Medulla oblongata (tissue), 1 donor: ENCODE measurements at regions not wholly inside any gene's neighbourhood (a gene's known extent, or its start where the extent isn't known, plus 50 kb on each side); places are given as distances from the start of the nearest gene placed in this dataset.
"Not testable (repeated sequence)": the region's sequence is repeated elsewhere in the genome, so short reads cannot be mapped to it uniquely, and the experiment has no call there.

Source experiments
- DNase-seq: peaks from one replicate; pipeline ENCODE4 v3.0.0-alpha.2; 2015; ENCODE audit errors: extremely low spot score

GRCh38 chr6:71360556-71361335 is 72.1 kb downstream of the OGFRL1 start:
- not testable (repeated sequence) for DNase-seq

GRCh38 chr6:71364889-71365542 is 76.4 kb downstream of the OGFRL1 start:
- no peak for DNase-seq

- no peak for DNase-seq
These were observed 79.1 kb downstream of the OGFRL1 start for GRCh38 chr6:71367756-71368155.

GRCh38 chr6:71368284-71368683 is 79.7 kb downstream of the OGFRL1 start:
- no peak for DNase-seq

DNA sequence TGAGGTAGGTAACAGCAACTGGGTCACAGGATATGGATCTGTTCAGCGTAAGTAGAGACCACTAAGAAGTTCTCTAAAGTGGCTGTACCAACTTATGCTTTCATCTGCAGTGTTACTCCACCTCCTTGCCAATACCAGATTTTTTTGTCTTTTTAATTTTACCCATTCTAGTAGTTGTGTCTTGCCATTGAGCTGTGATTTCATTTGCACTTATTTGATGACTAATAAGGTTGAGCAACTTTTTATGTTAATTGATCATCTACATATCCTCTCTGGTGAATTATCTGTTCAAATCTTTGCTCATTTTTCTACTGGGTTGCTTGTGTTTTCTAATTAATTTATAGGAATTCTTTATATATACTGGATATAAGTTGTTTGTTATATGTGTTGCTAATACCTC is 82.9 kb downstream of the OGFRL1 start:
- no peak for DNase-seq

GRCh38 chr6:71373943-71374342 is 85.3 kb downstream of the OGFRL1 start:
- DNase-seq = no peak

DNA sequence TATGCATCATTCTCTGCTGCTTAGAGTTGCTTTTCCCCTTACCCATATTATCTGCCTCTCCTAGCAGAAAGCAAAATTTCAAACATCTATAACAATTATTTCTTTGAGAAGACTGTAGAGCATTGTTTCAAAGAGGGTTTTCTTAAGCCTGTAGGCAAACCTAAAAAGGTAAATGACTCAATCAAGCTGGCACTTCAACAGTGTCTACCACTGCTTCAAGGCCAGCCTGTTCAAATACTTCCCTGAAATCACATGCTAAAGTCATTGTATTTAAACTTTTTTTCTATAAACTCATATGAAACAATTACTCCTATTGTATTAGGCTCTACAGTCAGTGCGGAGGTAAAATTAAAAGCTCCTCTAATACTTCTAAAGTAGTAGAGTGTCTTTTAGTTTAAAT is 87.1 kb downstream of the OGFRL1 start:
- DNase-seq = no peak

- no peak for DNase-seq
These were observed 88.2 kb downstream of the OGFRL1 start for GRCh38 chr6:71376830-71377229.

DNA sequence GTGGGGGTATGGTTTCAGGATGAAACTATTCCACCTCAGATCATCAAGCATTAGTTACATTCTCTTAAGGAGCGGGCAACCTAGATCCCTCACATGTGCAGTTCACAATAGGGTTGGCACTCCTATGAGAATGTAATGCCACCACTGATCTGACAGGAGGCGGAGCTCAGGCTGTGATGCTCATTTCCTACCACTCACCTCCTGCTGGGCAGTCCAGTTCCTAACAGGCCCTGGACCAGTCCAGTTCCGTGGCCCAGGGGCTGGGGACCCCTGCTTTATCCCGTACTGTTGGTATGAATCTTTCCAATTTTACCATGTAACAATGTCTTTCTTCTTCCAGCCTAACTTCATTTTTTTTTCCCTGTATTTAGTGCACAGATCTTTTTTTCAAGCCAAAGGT is 94.9 kb downstream of the OGFRL1 start:
- no peak for DNase-seq

DNA sequence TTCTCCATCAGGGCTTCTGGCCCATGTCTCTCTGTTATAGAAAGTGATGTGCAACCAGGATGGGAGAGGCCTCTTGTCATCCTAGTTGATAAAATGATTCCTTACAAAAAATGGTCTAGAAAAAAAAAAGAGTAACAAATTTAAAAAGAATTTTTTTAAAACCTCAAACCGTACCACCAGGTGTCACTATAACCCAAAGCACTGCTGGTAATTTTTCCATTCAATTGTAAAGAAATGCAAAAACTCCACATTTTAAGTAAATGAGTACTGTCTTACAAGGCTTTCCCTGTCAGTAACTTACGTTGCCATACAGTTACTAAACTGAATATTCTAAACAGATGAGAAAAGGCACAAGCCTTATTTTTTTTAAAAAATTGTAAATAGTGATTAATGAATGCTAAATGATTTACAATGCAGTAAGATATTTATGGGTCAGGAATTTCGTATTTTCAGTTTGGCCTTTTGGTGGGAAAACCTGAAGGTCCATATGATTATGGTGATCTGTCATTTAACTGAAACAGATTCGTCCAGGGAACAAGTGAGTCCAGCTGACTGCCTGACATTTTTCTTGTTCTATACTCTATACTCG is 95.4 kb downstream of the OGFRL1 start:
- DNase-seq = peak; percentile 48

DNA sequence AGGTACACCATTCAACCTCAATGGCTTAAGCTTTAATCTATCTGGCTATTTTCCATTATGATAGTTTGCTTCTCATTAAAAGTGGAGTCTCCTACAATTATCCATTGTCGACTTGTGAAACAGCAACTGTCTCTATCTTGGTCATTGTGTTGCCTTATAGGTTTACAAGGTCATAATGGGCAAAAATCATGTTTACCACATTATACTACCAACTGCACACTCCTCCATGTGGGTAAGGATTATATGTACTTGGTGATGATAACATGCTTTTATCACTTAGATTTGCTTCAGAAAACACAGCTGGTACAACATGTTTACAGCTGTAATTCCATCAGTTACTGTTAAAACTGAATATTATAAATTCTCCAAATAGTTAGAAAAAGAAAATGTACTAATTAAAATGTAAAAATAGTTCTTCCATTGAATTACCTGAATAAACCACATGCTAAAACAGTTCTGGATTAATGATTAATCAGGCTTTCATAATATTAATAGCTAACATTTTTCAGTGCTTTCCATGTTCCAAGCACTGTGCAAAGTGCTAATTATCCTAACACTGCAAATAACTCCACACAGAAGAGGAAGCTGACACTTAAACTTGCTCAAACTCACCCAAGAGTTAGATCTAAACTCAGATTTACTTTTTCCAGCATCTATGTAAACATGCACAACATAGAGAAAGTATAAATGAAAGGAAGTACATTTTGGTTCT is 96.7 kb downstream of the OGFRL1 start:
- DNase-seq = no peak

GRCh38 chr6:71386215-71386614 is 97.6 kb downstream of the OGFRL1 start:
- no peak for DNase-seq

DNA sequence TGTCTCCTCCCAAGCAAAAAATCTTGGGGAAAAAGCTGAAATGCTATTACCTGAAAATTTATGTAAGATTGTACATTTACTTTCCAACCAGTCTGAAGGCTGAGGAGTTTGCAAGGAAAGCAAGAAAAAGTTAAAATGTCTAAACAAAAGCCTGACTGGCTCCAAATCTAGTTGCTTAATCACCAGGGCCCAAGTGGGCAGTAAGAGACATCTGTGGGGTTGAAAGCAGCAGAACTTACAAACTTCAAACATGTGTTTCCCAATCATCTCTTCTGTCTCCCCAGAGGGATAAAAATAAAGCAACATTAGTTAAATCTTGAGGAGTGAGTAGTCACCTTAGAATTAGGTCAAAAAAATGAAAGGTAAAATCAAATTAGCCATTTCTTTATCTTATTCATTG is 98.6 kb downstream of the OGFRL1 start:
- no peak for DNase-seq

- DNase-seq = no peak
These were observed 99.6 kb downstream of the OGFRL1 start for GRCh38 chr6:71388068-71388744.

DNA sequence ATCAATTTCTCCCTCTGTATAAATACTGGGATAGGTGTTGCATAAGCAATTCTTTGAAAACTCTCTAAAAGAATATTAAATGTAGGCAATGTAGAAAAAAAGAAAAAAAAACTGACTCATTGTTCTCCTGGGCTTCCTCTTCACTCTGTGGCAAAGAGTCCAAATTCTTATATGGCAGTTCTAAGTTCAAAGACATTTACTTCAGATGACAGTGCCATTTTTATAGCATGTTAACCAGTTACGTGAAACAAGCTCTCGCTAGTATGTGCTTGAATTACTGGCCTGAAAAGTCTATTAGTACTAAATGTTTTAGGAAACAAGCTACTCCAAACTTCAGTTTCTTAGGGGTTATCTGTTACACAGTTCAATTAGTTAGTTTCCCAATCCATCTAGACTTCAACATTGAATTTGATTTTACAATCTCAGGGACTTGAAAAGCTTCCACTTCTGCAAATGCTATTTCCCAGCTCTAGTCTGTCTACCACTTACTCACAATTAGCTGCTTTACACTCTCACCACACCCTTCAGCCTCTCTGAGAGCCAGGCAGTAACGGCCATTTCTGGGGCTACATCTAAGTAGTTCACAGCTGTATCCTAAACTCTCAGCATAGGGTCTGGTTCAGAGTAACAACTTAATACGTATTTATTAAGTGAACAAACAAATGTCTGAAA is 100.4 kb downstream of the OGFRL1 start:
- no peak for DNase-seq

GRCh38 chr6:71391126-71391525 is 102.5 kb downstream of the OGFRL1 start:
- no peak for DNase-seq

- no peak for DNase-seq
These were observed 103.7 kb downstream of the OGFRL1 start for GRCh38 chr6:71392276-71392675.

- no peak for DNase-seq
These were observed 104.9 kb downstream of the OGFRL1 start for GRCh38 chr6:71393471-71393870.

DNA sequence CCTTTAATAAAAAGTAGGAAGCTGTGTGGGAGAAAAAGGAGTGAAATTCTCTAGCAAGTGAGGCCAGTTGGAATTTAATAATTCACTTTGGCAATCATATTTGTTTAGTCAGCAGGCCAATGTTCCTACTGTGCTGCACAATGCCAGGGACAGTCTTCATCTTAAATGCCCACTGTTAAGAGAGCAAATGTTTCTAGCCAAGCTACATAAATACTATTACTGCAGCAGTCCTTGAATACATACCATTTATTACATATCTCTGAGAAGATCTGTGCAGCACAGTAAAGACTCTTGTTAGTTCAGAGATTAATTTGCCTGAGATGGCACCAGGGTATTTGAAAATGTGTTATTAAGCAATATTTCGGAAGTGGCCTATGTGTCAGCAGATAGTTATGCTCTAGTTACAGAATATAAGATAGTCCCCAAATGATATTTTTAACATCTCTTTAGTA is 105.4 kb downstream of the OGFRL1 start:
- no peak for DNase-seq

GRCh38 chr6:71394926-71395325 is 106.3 kb downstream of the OGFRL1 start:
- DNase-seq = no peak

GRCh38 chr6:71395731-71396409 is 107.3 kb downstream of the OGFRL1 start:
- no peak for DNase-seq
